ENCODE measurements at regions not wholly inside any gene's neighbourhood (a gene's known extent, or its start where the extent isn't known, plus 50 kb on each side); places are given as distances from the start of the nearest gene placed in this dataset.

GRCh38 chr2:64704161-64704560, 50.4 kb upstream of the SERTAD2 start:
- no peak for DNase-seq (ENCODE audit: low read depth)
- in situ Hi-C loops (cut with HindIII; ENCODE audit: low pct_unique_long_range_greater_than_20kb, low sequenced_read_pairs), result no loop called here

GRCh38 chr2:64704996-64705395, 51.3 kb upstream of the SERTAD2 start:
- DNase-seq (ENCODE audit: low read depth), result no peak
- in situ Hi-C loops (cut with HindIII; ENCODE audit: low pct_unique_long_range_greater_than_20kb, low sequenced_read_pairs), result no loop called here

DNA sequence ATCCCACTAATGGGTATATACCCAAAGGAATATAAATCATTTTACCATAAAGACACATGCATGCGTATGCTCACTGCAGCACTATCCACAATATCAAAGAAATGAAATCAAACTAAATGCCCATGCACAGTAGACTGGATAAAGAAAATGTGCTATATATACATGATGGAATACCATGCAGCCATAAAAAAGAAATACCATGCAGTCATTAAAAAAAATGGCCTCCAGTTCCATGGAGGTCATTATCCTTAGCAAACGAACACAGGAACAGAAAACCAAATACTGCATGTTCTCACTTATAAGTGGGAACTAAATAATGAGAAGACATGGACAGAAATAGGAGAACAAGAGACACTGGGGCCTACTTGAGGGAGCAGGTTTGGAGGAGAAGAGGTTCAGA, 53.6 kb upstream of the SERTAD2 start:
- in situ Hi-C loops (cut with HindIII; ENCODE audit: low pct_unique_long_range_greater_than_20kb, low sequenced_read_pairs), result no loop called here

GRCh38 chr2:64708829-64709228, 55.1 kb upstream of the SERTAD2 start:
- in situ Hi-C loops (cut with HindIII; ENCODE audit: low pct_unique_long_range_greater_than_20kb, low sequenced_read_pairs), result no loop called here
- DNase-seq (ENCODE audit: low read depth), result no peak

More for the DNA sequence above, 53.6 kb upstream of the SERTAD2 start:
- no peak for DNase-seq (ENCODE audit: low read depth)

DNA sequence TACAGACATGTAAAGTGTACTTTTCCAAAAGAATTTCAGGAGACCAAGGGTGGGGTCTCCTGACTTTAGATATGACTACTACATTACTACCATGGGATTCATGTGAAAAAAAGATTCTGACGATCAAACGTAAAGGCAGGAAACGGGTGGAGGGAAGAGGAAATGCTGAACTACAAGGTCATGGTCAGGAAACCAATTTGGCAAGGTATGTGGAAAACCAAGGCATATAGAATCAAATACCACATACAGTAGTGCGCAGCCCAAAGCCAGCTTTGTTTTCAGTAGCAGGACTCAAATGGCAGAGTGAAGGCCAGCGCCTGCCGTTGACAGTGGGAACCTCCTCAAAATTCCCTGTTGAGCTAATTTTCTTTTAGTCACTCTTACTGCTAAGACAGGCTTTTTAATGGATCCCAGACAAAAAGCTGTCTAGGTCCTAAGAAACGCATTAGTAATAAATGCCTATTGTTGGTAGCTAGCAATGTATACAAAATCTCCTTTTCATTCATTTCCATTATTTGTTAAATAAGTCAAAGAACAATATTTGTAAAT, 57.6 kb upstream of the SERTAD2 start:
- DNase-seq (ENCODE audit: low read depth), result no peak
- in situ Hi-C loops (cut with HindIII; ENCODE audit: low pct_unique_long_range_greater_than_20kb, low sequenced_read_pairs), result no loop called here

DNA sequence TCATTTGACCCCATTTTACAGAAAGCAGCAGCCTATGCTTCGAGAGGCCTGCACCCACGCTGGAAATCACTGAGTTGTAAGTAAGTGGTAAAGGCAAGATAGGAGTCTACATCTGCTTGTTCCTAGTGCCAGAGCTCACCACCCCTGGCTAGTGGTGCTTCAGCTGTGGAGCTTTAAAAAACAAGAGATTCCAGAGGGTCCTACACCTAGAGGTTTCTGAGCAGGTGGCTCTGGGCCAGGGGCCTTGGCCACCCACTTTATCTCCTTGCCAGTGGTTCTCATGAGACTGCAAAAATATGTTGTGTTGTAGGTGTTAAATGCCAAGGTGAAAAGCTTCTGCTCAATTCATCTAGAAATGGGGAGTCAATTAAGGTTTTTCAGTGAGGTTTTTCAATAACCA, 60.0 kb upstream of the SERTAD2 start:
- DNase-seq (ENCODE audit: low read depth), result no peak
- in situ Hi-C loops (cut with HindIII; ENCODE audit: low pct_unique_long_range_greater_than_20kb, low sequenced_read_pairs), result no loop called here

GRCh38 chr2:64716569-64716968, 62.9 kb upstream of the SERTAD2 start:
- DNase-seq (ENCODE audit: low read depth), result no peak
- in situ Hi-C loops (cut with HindIII; ENCODE audit: low pct_unique_long_range_greater_than_20kb, low sequenced_read_pairs), result no loop called here

- no peak for DNase-seq (ENCODE audit: low read depth)
- in situ Hi-C loops (cut with HindIII; ENCODE audit: low pct_unique_long_range_greater_than_20kb, low sequenced_read_pairs), result no loop called here
These were observed 64.7 kb upstream of the SERTAD2 start for GRCh38 chr2:64718250-64718885.

- DNase-seq (ENCODE audit: low read depth), result no peak
- in situ Hi-C loops (cut with HindIII; ENCODE audit: low pct_unique_long_range_greater_than_20kb, low sequenced_read_pairs), result no loop called here
These were observed 67.0 kb upstream of the SERTAD2 start for GRCh38 chr2:64720535-64721319.

- no peak for DNase-seq (ENCODE audit: low read depth)
- in situ Hi-C loops (cut with HindIII; ENCODE audit: low pct_unique_long_range_greater_than_20kb, low sequenced_read_pairs), result no loop called here
These were observed 67.6 kb upstream of the SERTAD2 start for GRCh38 chr2:64721320-64721623.

- in situ Hi-C loops (cut with HindIII; ENCODE audit: low pct_unique_long_range_greater_than_20kb, low sequenced_read_pairs), result no loop called here
These were observed 68.8 kb upstream of the SERTAD2 start for GRCh38 chr2:64722291-64723044.

GRCh38 chr2:64727013-64727767, 73.5 kb upstream of the SERTAD2 start:
- in situ Hi-C loops (cut with HindIII; ENCODE audit: low pct_unique_long_range_greater_than_20kb, low sequenced_read_pairs), result no loop called here
- no peak for DNase-seq (ENCODE audit: low read depth)

More at GRCh38 chr2:64722291-64723044, 68.8 kb upstream of the SERTAD2 start:
- DNase-seq (ENCODE audit: low read depth), result no peak

DNA sequence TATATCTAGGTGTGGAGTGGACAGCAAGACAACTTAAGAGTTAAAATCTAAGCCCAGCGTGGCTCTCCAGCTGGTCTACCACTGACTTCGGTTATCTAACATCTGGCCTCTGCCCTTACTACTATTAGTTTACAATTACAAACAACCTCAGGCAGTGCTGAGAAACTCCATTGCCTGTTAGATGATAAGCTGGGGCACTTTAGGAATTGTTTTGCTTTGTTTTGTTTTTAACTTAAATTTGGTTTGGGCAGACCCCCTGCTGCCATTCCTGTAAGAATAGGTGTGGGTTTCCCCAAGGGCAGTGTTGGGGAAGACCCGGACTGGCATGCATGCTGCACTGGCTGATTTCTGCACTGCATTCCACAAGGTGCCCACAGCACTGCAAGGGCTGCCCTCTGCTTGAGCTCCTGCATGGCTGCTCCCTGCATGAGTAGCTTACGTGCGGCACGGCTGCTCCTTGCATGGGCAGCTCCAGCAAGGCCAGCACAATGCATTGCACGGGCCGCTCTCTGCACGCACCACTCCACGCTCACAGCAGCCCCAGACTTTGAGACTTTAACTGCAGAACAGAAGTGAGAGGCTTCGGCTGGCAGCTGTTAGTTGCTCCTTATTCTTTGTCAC, 74.2 kb upstream of the SERTAD2 start:
- in situ Hi-C loops (cut with HindIII; ENCODE audit: low pct_unique_long_range_greater_than_20kb, low sequenced_read_pairs), result no loop called here
- DNase-seq (ENCODE audit: low read depth), result peak; percentile 8

- in situ Hi-C loops (cut with HindIII; ENCODE audit: low pct_unique_long_range_greater_than_20kb, low sequenced_read_pairs), result no loop called here
- peak; percentile 35 for DNase-seq (ENCODE audit: low read depth)
These were observed 77.0 kb upstream of the SERTAD2 start for GRCh38 chr2:64730551-64731262.

DNA sequence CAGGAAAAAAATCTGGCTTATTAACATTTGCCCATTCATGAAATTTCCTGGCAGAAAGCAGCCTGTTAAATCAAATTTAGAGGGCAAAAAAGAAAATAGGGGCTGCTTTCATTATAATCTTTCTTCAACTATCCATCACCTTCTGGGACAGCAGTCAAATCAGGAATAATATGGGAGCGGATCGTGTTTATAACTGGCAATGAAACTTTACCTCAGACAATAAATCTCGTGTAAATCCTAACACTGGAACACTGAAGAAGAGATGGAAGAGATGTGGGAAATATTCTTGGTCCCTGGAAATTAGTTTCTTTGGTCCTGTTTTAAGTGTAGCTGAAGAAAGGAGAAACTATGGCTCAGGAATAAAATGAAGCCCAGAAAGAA, 77.5 kb upstream of the SERTAD2 start:
- no peak for DNase-seq (ENCODE audit: low read depth)
- in situ Hi-C loops (cut with HindIII; ENCODE audit: low pct_unique_long_range_greater_than_20kb, low sequenced_read_pairs), result no loop called here

- no peak for DNase-seq (ENCODE audit: low read depth)
- in situ Hi-C loops (cut with HindIII; ENCODE audit: low pct_unique_long_range_greater_than_20kb, low sequenced_read_pairs), result no loop called here
These were observed 78.0 kb upstream of the SERTAD2 start for GRCh38 chr2:64731746-64732145.

GRCh38 chr2:64732146-64732545, 78.4 kb upstream of the SERTAD2 start:
- DNase-seq (ENCODE audit: low read depth), result no peak
- in situ Hi-C loops (cut with HindIII; ENCODE audit: low pct_unique_long_range_greater_than_20kb, low sequenced_read_pairs), result no loop called here

DNA sequence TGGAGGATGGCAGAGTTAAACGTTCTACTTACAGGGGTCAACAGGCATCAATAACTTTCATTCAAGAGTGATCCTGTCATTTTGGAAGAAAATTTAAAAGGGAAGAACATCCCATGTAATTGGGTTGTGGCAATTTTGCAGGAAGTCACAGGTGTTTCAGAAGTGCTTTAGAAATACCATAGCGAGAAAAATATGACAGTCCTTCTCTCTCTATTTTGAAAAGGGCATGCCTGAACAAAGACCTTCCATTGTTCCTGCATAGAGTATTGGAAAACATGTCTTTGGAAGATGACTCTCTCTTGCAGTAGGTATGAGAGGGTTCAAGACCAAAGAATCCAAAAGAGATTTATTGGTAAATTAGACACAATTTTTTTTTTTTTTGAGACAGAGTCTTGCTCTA, 81.8 kb upstream of the SERTAD2 start:
- in situ Hi-C loops (cut with HindIII; ENCODE audit: low pct_unique_long_range_greater_than_20kb, low sequenced_read_pairs), result no loop called here
- DNase-seq (ENCODE audit: low read depth), result no peak
